Thyroid gland (tissue), 4 donors: ENCODE measurements at regions not wholly inside any gene's neighbourhood (a gene's known extent, or its start where the extent isn't known, plus 50 kb on each side); places are given as distances from the start of the nearest gene placed in this dataset.

Source experiments
- DNase-seq, 2 donors: peaks; one replicate each; pipeline ENCODE4 v3.0.0-alpha.2; 2019
- H3K27ac ChIP-seq, 3 donors: fragments of 200-600 bp; sonication (generic); 1 replicate in 2 of 3; 2 replicates in 1 of 3; pipeline ENCODE4 v1.5.1; 2016 to 2019; ENCODE audit warnings: mild to moderate bottlenecking in 1 of 3, moderate library complexity in 1 of 3
- H3K27me3 ChIP-seq: fragments of 200-600 bp; sonication (generic); one replicate; pipeline ENCODE4 v1.5.1; 2019
- H3K36me3 ChIP-seq, 2 donors: fragments of 200-600 bp; sonication (generic); one replicate each; pipeline ENCODE4 v1.5.1; 2016 to 2019
- H3K4me1 ChIP-seq, 2 donors: fragments of 200-600 bp; sonication (generic); one replicate each; pipeline ENCODE4 v1.5.1; 2017 to 2019
- H3K4me3 ChIP-seq, 3 donors: fragments of 200-600 bp; sonication (generic); replicated peaks in 1 of 3; 1 replicate in 2 of 3; 2 replicates in 1 of 3; pipeline ENCODE4 v1.5.1; 2016; ENCODE audit warnings: mild to moderate bottlenecking in 1 of 3
- H3K9me3 ChIP-seq: fragments of 200-600 bp; sonication (generic); one replicate; pipeline ENCODE4 v1.5.1; 2017
- POLR2A ChIP-seq, 2 donors: fragments of 450-650 bp; IDR thresholded peaks; one replicate each; pipeline ENCODE4 v1.6.1; 2017; ENCODE audit warnings: antibody characterized with exemption in 2 of 2, mild to moderate bottlenecking in 2 of 2, moderate library complexity in 1 of 2
- WGBS, 2 donors: methylation state at CpG; one replicate each; pipeline ENCODE4 v1.1.5; 2017; 5-methylcytosine and 5-hydroxymethylcytosine counted together
- intact Hi-C: fragments of 100-400 bp; cut with DNase I; formaldehyde crosslinking; loops from one replicate; pipeline ENCODE4 v1.15.1; 2023
- TF ChIP-seq, protein P1 (sequence below), 6 experiments: fragments of 200-600 bp in 3 of 6; fragments of 450-650 bp in 3 of 6; sonication (generic) in 3 of 6; IDR thresholded peaks; one replicate each; pipeline ENCODE4 v1.5.1; 2016 to 2019; ENCODE audit warnings: antibody characterized with exemption in 6 of 6, mild to moderate bottlenecking in 2 of 6, inconsistent platforms in 1 of 6, moderate library complexity in 1 of 6

DNA sequence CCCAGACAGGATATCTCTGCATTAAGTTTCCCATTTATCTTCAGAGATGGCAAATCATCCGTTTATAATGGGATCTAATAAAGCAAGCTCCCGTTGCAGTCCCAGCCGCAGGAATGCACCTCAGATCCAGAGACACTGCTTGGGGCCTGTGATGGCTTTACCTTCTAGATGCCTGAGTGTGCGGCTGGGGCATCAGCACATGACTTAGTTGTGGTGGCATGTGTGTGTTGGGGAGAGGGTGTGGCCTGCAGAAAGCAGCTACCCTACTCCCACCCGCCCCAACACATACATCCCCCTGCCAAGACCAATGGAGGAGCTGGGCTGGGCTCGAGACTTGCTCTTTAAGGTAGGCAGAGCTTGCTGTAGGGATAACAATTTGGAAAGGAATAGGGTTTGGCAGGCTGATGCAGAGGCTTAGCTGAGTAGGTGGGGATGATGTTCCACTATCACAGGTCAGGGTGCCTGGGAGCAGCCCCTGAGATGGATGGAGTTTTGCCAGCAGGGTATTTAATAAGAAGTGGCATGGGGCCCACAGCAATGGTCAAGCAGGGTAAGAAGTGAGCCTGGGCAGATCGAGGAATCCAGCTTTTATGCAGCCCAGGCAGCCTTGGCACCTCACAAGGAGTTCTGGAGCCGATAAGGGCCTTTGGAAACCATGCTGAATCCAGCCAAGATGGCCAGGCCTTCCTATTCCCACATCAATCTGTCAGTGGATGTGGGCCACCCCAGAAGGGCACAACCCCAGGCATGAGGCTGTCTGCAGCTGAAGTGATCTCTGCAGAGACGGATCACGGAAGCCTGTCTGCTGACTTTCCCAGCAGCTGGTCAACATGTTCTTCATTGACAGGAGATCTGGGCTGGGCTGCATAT, 601.3 kb downstream of the BUD13 start:
- no peaks in the 10 kb centered on the region for H3K36me3 ChIP-seq
- no peaks in the 10 kb centered on the region for H3K4me1 ChIP-seq
- no peak for DNase-seq
- no peaks in the 10 kb centered on the region for H3K9me3 ChIP-seq
- no peaks in the 10 kb centered on the region for H3K27me3 ChIP-seq
- 82 to 84% methylated on average over 9 to 10 of the region's 10 CpGs for WGBS, 2 donors
- no peak overlapping the region for H3K27ac ChIP-seq
- H3K4me3 ChIP-seq: no peak overlapping the region
- TF ChIP-seq, protein P1, sequence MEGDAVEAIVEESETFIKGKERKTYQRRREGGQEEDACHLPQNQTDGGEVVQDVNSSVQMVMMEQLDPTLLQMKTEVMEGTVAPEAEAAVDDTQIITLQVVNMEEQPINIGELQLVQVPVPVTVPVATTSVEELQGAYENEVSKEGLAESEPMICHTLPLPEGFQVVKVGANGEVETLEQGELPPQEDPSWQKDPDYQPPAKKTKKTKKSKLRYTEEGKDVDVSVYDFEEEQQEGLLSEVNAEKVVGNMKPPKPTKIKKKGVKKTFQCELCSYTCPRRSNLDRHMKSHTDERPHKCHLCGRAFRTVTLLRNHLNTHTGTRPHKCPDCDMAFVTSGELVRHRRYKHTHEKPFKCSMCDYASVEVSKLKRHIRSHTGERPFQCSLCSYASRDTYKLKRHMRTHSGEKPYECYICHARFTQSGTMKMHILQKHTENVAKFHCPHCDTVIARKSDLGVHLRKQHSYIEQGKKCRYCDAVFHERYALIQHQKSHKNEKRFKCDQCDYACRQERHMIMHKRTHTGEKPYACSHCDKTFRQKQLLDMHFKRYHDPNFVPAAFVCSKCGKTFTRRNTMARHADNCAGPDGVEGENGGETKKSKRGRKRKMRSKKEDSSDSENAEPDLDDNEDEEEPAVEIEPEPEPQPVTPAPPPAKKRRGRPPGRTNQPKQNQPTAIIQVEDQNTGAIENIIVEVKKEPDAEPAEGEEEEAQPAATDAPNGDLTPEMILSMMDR (IDR thresholded peaks at IDR 0.05): no peak
- no peak for TF ChIP-seq POLR2A (IDR thresholded peaks at IDR 0.05)
- intact Hi-C loops: no loop called here

DNA sequence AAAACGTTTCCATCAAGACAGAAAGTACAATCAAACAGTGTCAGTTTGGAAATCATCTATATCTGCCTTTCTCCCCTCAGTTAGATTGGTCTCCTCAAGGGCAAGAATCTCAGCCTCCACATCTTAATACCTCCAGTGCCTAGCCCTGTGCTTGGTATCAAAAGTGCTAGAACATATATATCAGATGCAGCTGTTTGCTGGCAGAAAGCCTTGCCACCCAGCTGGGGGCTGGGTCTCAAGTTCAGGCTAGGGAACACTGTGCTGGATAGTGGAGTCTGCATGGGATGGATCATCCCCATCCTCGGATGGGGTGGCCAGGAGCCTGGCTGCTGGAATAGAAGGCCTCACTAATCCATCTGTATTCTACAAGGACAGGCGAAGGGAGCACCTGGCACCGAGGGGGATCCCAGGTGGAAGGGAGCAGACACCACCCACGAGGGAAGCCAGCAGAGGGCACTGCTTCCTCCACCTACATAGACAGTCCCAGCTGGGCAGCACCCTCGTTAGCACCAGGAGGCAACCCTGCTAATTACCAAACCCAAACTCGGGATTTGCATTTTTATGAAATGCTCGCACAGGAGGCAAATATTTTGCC, 602.2 kb downstream of the BUD13 start:
- WGBS, 2 donors: 60% methylated on average over 7 to 8 of the region's 8 CpGs
- DNase-seq: no peak
- TF ChIP-seq, protein P1 (IDR thresholded peaks at IDR 0.05): no peak
- TF ChIP-seq POLR2A (IDR thresholded peaks at IDR 0.05): no peak
- H3K4me1 ChIP-seq: no peaks in the 10 kb centered on the region
- no peak overlapping the region for H3K4me3 ChIP-seq
- no peak overlapping the region for H3K27ac ChIP-seq
- intact Hi-C loops: no loop called here
- no peaks in the 10 kb centered on the region for H3K27me3 ChIP-seq
- no peaks in the 10 kb centered on the region for H3K9me3 ChIP-seq
- H3K36me3 ChIP-seq: no peaks in the 10 kb centered on the region

DNA sequence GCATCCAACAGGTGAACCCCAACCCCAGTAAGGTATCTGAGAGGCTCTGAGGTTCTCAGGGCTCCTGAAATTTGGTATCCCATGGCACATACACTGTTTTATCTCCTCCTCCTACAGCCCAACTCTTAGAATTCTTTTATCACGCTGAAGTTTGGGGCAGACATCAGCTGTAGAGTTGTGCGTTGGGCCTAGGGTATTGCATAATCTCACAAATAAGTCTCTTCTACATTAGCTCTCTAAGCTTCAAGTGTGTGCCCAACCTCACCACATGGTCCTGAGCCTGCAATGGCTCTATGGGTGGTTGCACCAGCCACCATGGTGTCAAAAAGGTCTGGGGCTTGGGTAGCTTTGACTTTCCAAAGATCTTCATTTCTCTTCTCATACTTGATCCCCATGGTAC, 603.0 kb downstream of the BUD13 start:
- DNase-seq: no peak
- Histone ChIP-seq H3K27ac (no peak overlapping the region), H3K4me1 (no peaks in the 10 kb centered on the region), H3K4me3 (no peak overlapping the region), H3K27me3 (no peaks in the 10 kb centered on the region), H3K36me3 (no peaks in the 10 kb centered on the region), H3K9me3 (no peaks in the 10 kb centered on the region)
- 89 to 93% methylated on average over 2 of the region's 2 CpGs for WGBS, 2 donors
- intact Hi-C loops: no loop called here
- no peak for TF ChIP-seq POLR2A (IDR thresholded peaks at IDR 0.05)
- TF ChIP-seq, protein P1 (IDR thresholded peaks at IDR 0.05): no peak

DNA sequence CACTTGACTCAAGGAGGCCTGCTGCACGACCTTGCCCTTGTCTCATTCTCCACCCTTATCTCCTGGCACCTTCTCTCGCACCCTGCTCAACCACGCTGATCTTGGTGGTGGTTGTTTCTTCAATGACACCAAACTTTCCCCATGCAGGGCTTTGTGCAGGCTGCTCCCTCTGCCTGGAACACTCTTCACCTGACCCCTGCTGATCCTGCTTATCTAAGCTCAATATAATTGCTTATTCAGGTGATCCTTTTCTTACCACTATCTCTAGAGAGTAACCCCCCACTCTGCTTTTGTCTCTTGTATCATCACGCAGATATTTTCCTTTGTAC, 604.4 kb downstream of the BUD13 start:
- DNase-seq: no peak

More for the DNA sequence above, 604.4 kb downstream of the BUD13 start:
- H3K27ac ChIP-seq: no peak overlapping the region
- 75 to 77% methylated on average over 4 of the region's 4 CpGs for WGBS, 2 donors
- H3K4me3 ChIP-seq: no peak overlapping the region
- intact Hi-C loops: no loop called here
- no peaks in the 10 kb centered on the region for H3K9me3 ChIP-seq
- H3K36me3 ChIP-seq: no peaks in the 10 kb centered on the region
- no peaks in the 10 kb centered on the region for H3K4me1 ChIP-seq
- H3K27me3 ChIP-seq: no peaks in the 10 kb centered on the region
- TF ChIP-seq, protein P1 (IDR thresholded peaks at IDR 0.05): no peak
- no peak for TF ChIP-seq POLR2A (IDR thresholded peaks at IDR 0.05)
